Stomach (tissue), 4 donors: ENCODE measurements at regions not wholly inside any gene's neighbourhood (a gene's known extent, or its start where the extent isn't known, plus 50 kb on each side); places are given as distances from the start of the nearest gene placed in this dataset.

Experiments used
- POLR2A ChIP-seq, 4 donors: fragments of 450-650 bp; IDR thresholded peaks; one replicate each; pipeline ENCODE4 v1.6.1; 2016; ENCODE audit warnings: antibody characterized with exemption in 4 of 4, control low read depth in 2 of 4, mild to moderate bottlenecking in 1 of 4, moderate library complexity in 1 of 4
- POLR2AphosphoS5 ChIP-seq, 3 donors: sonication (generic); formaldehyde crosslinking; IDR thresholded peaks; one replicate each; pipeline ENCODE4 v1.6.1; 2016; ENCODE audit warnings: antibody characterized with exemption in 3 of 3
- TF ChIP-seq, protein P1 (sequence below), 7 experiments: fragments of 450-650 bp in 4 of 7; fragments of 200-600 bp in 3 of 7; sonication (generic) in 3 of 7; IDR thresholded peaks; one replicate each; pipeline ENCODE4 v1.5.1; 2016 to 2019; ENCODE audit warnings: antibody characterized with exemption in 7 of 7, control low read depth in 2 of 7, mild to moderate bottlenecking in 1 of 7

DNA sequence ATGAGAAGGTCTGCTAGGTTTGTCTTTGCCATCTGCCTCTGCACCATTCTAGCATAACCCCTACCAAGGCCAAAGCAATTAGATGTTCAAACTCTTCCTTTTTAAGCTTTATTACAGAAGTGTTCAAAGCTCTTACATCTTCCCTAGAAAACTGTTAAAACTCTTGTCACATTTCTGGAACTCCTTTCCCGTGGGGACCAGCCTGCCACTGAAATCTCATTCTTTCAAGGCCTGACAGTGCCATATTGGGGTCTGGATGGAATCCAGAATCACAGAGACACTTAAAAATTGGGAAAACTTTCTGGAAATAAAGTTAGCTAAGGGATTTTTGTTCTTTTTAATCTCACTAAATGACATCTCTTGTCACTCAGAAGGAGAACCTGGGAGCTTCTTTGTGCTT is 153.8 kb upstream of the SLCO3A1 start:
- TF ChIP-seq, protein P1, sequence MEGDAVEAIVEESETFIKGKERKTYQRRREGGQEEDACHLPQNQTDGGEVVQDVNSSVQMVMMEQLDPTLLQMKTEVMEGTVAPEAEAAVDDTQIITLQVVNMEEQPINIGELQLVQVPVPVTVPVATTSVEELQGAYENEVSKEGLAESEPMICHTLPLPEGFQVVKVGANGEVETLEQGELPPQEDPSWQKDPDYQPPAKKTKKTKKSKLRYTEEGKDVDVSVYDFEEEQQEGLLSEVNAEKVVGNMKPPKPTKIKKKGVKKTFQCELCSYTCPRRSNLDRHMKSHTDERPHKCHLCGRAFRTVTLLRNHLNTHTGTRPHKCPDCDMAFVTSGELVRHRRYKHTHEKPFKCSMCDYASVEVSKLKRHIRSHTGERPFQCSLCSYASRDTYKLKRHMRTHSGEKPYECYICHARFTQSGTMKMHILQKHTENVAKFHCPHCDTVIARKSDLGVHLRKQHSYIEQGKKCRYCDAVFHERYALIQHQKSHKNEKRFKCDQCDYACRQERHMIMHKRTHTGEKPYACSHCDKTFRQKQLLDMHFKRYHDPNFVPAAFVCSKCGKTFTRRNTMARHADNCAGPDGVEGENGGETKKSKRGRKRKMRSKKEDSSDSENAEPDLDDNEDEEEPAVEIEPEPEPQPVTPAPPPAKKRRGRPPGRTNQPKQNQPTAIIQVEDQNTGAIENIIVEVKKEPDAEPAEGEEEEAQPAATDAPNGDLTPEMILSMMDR (IDR thresholded peaks at IDR 0.05) = no peak
- TF ChIP-seq POLR2AphosphoS5 (IDR thresholded peaks at IDR 0.05) = no peak
- TF ChIP-seq POLR2A (IDR thresholded peaks at IDR 0.05) = no peak
